ENCODE measurements at regions not wholly inside any gene's neighbourhood (a gene's known extent, or its start where the extent isn't known, plus 50 kb on each side); places are given as distances from the start of the nearest gene placed in this dataset.

DNA sequence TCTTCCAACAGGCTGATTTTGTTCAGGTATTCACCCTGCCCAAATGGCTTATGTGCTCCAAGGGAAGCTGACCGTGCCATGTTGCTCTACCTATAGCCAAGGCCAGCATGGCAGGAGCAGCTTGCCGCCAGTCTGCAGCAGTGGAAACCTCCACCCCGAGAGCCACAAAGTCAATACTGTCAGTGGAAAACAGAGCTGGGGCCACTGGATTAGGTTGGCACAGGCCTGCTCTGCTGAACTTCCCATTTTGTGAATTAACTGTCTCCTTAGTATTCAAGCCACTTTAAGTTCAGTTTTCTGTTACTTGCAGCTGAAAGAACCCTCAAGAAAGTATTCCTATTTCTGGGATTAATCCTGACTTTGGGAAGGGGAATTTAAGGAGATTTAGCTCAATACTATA is 63.8 kb upstream of the XCR1 start:
- DNase-seq (ENCODE audit: low read depth, low spot score) = no peak

GRCh38 chr3:46090161-46090591 is 62.9 kb upstream of the XCR1 start:
- no peak for DNase-seq (ENCODE audit: low read depth, low spot score)

DNA sequence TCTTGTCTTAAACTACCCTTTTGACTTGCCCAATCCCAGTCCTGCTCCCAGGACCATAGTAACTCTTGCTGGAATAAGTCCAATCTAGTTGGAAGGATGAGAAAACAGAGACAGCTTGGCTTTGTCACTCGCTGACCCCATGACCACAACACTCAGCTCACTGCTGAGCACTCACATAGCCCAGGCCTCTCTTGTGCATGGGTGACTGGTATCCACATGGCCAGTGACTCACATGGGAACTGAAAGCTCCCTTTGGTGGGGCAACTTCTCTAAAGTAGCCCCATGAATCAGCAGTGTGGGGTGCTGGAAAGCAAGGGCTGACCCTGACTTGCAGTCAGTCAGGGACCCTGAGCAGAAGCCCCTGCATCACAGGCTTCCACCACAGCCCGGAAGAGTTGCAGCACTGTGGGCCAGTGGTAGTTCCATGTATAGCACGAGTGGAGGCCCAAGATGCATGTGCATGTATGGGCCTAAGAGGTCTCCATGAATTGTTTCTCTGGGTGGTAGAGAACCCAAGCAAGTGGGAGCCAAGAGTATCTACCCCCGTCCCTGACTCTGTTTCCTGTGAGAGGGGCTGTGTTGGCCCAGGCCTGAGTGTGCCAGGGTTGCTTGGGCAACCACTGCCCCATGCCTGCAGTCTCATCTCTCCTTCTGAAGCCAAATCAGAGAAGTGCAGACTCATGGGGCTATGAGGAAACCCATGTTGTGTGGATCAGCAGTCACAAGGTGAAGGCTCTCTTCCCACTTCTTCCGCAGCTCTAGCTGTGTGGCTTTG is 62.1 kb upstream of the XCR1 start:
- DNase-seq (ENCODE audit: low read depth, low spot score) = peak; percentile 58

GRCh38 chr3:46087871-46088270 is 60.6 kb upstream of the XCR1 start:
- DNase-seq (ENCODE audit: low read depth, low spot score) = peak; percentile 15

DNA sequence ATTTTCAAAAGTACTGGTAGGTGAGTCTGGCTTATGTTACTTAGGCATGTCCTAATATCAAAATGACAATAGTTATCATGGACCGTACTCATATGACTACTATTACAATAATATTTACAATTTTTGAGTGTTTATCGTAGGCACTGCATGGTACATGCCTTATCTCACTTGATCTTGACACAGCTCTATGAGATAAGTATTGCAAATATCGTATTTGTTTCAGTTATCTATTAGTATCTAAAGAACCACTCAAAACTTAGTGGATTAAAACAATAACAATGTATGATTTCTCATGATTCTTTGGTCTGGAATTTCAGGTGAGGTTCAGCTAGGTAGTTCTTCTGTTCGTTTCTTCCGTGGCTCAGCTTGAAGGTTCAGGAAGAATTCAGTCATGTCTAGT is 59.7 kb upstream of the XCR1 start:
- no peak for DNase-seq (ENCODE audit: low read depth, low spot score)

DNA sequence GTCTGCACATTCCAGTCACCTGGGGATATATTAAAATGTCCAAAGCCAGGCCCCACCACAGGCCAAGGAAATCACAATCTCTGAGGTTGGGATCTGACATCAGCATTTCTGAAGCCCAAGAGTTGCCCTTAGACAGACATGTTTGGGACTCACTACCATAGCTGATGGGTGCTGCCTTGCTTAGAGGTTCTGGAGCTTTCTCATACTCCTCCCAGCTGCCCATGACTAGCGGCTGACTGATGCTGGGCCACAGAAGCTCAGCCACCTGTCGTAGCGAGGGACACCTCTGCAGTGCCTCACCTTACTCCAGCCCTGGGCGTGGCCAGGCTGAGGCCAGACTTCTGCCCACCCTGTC is 58.8 kb upstream of the XCR1 start:
- no peak for DNase-seq (ENCODE audit: low read depth, low spot score)

GRCh38 chr3:46085421-46086082 is 58.3 kb upstream of the XCR1 start:
- DNase-seq (ENCODE audit: low read depth, low spot score) = no peak

GRCh38 chr3:46083956-46084355 is 56.7 kb upstream of the XCR1 start:
- no peak for DNase-seq (ENCODE audit: low read depth, low spot score)

DNA sequence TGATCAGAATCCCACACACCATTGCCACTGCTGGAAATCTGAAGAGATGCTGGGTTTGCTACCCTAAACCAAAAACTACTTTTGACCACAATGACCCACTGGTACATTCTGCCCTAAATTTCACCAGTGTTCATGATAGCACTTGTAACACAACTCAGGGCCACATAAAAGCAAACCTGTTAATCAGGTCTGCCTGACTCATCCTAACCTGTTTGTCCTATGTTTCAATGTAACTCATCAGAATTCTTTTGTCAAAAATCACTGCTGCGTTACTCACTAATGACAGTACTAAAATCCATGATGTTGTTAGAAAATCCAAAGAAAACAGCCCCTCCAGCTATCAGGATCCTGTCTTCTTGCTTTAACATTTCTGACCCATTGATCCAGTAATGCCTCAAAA is 55.6 kb upstream of the XCR1 start:
- DNase-seq (ENCODE audit: low read depth, low spot score) = no peak

DNA sequence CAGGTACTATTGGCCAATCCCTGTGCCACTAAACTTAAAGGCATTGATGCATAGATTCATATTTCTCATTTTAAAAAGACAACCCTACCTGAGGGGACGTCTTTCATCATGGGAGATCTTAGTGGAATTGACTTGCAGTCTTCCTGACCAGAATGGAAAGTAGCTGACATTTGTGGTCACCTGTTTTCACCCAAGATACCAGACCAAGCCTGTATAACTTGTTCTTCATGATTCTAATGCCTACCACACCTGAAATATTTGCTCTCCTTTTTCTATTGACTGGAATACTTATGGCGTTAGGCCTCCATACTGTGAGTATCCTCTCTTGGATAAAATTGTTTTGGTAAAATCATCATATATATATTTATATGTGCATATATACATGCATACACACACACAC is 54.7 kb upstream of the XCR1 start:
- DNase-seq (ENCODE audit: low read depth, low spot score) = no peak

GRCh38 chr3:46080969-46081345 is 53.7 kb upstream of the XCR1 start:
- DNase-seq (ENCODE audit: low read depth, low spot score) = no peak

GRCh38 chr3:46080124-46080968 is 53.1 kb upstream of the XCR1 start:
- DNase-seq (ENCODE audit: low read depth, low spot score) = no peak

GRCh38 chr3:46078712-46079400 is 51.6 kb upstream of the XCR1 start:
- DNase-seq (ENCODE audit: low read depth, low spot score) = peak; percentile 95

Data from astrocyte of the hippocampus (primary cell).